HepG2 (cell line): ENCODE measurements at regions not wholly inside any gene's neighbourhood (a gene's known extent, or its start where the extent isn't known, plus 50 kb on each side); places are given as distances from the start of the nearest gene placed in this dataset.

Experiments used
- ATAC-seq: fragments of 200-7000 bp; cut with Tn5 transposase; 3 replicates; pipeline ENCODE4 v1.9.1; 2020; ENCODE audit warnings: mild to moderate bottlenecking, moderate library complexity
- BruUV-seq: library from RNA; stranded (reverse); fragments of 400-500 nt; replicated peaks from 2 replicates; lab custom pipeline; 2021; lab: Mats Ljungman, UMichigan
- CTCF ChIA-PET: fragments of 300-600 bp; formaldehyde crosslinking; extraction: SDS; loops from one replicate; lab custom pipeline; 2021; ENCODE audit warnings: low total read pairs, inconsistent platforms, low intra/inter-chr PET ratio; lab: Yijun Ruan, JAX
- POLR2A ChIA-PET: fragments of 350-600 bp; sonication (Branson Sonifier 250); formaldehyde crosslinking; loops from one replicate; lab custom pipeline; 2020; ENCODE audit warnings: antibody characterized with exemption, inconsistent platforms; lab: Yijun Ruan, JAX
- DNase-seq: peaks from one replicate; pipeline ENCODE4 v3.0.0-alpha.2; 2015; ENCODE audit warnings: low spot score
- FAIRE-seq: peaks from 3 replicates; lab custom pipeline; 2011; peaks lifted over from hg19 to GRCh38; lab: Jason Lieb, UNC
- H2AFZ ChIP-seq: one replicate; pipeline ENCODE4 v1.6.1; 2011; ENCODE audit warnings: low read length, inconsistent platforms
- H3K27ac ChIP-seq: fragments of 300-600 bp; 3 replicates; pipeline ENCODE4 v1.8.0; 2011; ENCODE audit warnings: mixed run types, mild to moderate bottlenecking, mixed read lengths, low read length, inconsistent platforms; ENCODE audit not compliant: insufficient read depth; ENCODE audit errors: extremely low read length
- H3K27me3 ChIP-seq, 2 experiments: fragments of 200-600 bp in 1 of 2; 2 replicates in 1 of 2; 3 replicates in 1 of 2; pipeline versions ENCODE4 v1.6.0 to v1.8.0; 2011; ENCODE audit warnings: low read length in 2 of 2, mild to moderate bottlenecking in 2 of 2, moderate library complexity in 2 of 2, inconsistent platforms in 1 of 2; ENCODE audit not compliant: insufficient read depth in 2 of 2, control insufficient read depth in 1 of 2
- H3K36me3 ChIP-seq, 2 experiments: fragments of 200-600 bp in 1 of 2; replicated peaks in 1 of 2; 2 replicates in 1 of 2; 3 replicates in 1 of 2; pipeline versions ENCODE4 v1.5.1 to v1.8.0; 2011; ENCODE audit warnings: low read length in 2 of 2, inconsistent platforms in 1 of 2; ENCODE audit not compliant: insufficient read depth in 2 of 2, control insufficient read depth in 1 of 2
- H3K4me1 ChIP-seq: 2 replicates; pipeline ENCODE4 v1.5.1; 2012; ENCODE audit warnings: low read length, inconsistent platforms; ENCODE audit not compliant: insufficient read depth
- H3K4me2 ChIP-seq: 2 replicates; pipeline ENCODE4 v1.6.0; 2011; ENCODE audit warnings: low read depth, low read length, inconsistent platforms
- H3K4me3 ChIP-seq, 3 experiments: fragments of 200-600 bp in 1 of 3; sonication (generic), shearing (Covaris generic) in 1 of 3; replicated peaks in 1 of 3; 2 replicates each; pipeline ENCODE4 v1.5.1; 2011 to 2016; ENCODE audit warnings: low read length in 3 of 3, inconsistent platforms in 2 of 3, low read depth in 2 of 3, mild to moderate bottlenecking in 2 of 3, control low read depth in 1 of 3, mixed read lengths in 1 of 3; ENCODE audit not compliant: insufficient read depth in 1 of 3
- H3K79me2 ChIP-seq: one replicate; pipeline ENCODE4 v1.6.1; 2011; ENCODE audit warnings: low read length, inconsistent platforms; ENCODE audit not compliant: insufficient read depth
- H3K9ac ChIP-seq: 2 replicates; pipeline ENCODE4 v1.6.0; 2011; ENCODE audit warnings: mild to moderate bottlenecking, low read depth, low read length, inconsistent platforms; ENCODE audit not compliant: insufficient read depth
- H3K9me3 ChIP-seq: 2 replicates; pipeline ENCODE4 v1.5.1; 2012; ENCODE audit warnings: mild to moderate bottlenecking, low read length
- H4K20me1 ChIP-seq: 2 replicates; pipeline ENCODE4 v1.6.0; 2011; ENCODE audit warnings: inconsistent platforms, mild to moderate bottlenecking, low read length, moderate library complexity; ENCODE audit not compliant: insufficient read depth
- NR2F1 ChIP-seq, 2 experiments: fragments of 450-650 bp in 1 of 2; formaldehyde crosslinking in 1 of 2; IDR thresholded peaks; 2 replicates each; pipeline versions ENCODE4 v1.5.0 to v1.6.1; 2016 to 2020; ENCODE audit warnings: mild to moderate bottlenecking in 1 of 2, missing compliant biosample characterization in 1 of 2, missing genetic modification reagents in 1 of 2, moderate library complexity in 1 of 2
- ZNF296 ChIP-seq: sonication (generic); formaldehyde crosslinking; conservative IDR thresholded peaks from 2 replicates; pipeline ENCODE4 v1.5.0; 2020; ENCODE audit warnings: mild to moderate bottlenecking, missing genetic modification reagents
- ZNF530 ChIP-seq: sonication (generic); formaldehyde crosslinking; IDR thresholded peaks from 2 replicates; pipeline ENCODE4 v1.5.0; 2020; ENCODE audit warnings: low read depth, mild to moderate bottlenecking, missing genetic modification reagents
- ZNF678 ChIP-seq: sonication (generic); formaldehyde crosslinking; IDR thresholded peaks from 2 replicates; pipeline ENCODE4 v1.4.0; 2020; ENCODE audit warnings: mild to moderate bottlenecking, missing genetic modification reagents
- ZSCAN25 ChIP-seq: sonication (generic); formaldehyde crosslinking; IDR thresholded peaks from 2 replicates; pipeline ENCODE4 v1.8.0; 2022; ENCODE audit warnings: mild to moderate bottlenecking, missing genetic modification reagents
- WGBS: methylation state at CpG from one replicate; pipeline ENCODE4 v1.1.6; 2017; ENCODE audit warnings: low lambda C conversion rate; 5-methylcytosine and 5-hydroxymethylcytosine counted together
- in situ Hi-C: cut with HindIII; loops from 2 replicates; pipeline ENCODE4 v1.10.0; 2017; ENCODE audit warnings: low pct_unique_long_range_greater_than_20kb; ENCODE audit not compliant: extremely low pct_ligation_motif_present
- intact Hi-C: fragments of 100-400 bp; cut with micrococcal nuclease; formaldehyde crosslinking; loops from one replicate; pipeline ENCODE4 v1.10.0; 2022; ENCODE audit not compliant: unreplicated experiment
- TF ChIP-seq, protein P1 (sequence below): IDR thresholded peaks from 2 replicates; pipeline ENCODE4 v1.4.0; 2020; ENCODE audit warnings: mild to moderate bottlenecking, missing genetic modification reagents

DNA sequence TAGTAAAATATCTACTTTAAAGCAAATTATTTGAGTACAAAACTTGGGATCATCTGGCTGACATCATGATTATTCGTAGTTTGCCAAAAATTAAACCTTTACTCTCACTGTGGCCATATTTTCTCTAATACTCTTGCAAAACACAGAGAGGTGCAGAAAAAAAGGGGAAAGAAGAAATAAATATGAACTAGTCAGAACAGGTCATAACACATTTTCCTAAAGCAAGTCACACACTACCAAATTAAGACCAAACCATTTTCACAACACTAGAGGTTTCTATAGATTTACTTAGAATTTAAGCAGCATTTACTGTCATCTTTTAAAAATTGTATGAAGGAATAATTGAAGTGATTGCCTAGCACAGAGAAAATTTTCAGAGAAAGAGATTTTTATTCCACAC, 726.1 kb downstream of the SORCS1 start:
- FAIRE-seq = no peak
- H3K4me1 ChIP-seq = no peaks in the 10 kb centered on the region
- intact Hi-C loops (no loop called here), in situ Hi-C loops (no loop called here)
- 0% methylated on average over 1 of the region's 1 CpG for WGBS
- ChIA-PET POLR2A (no interaction called here), CTCF (no interaction called here)
- H3K27me3 ChIP-seq = no peaks in the 10 kb centered on the region
- H3K4me3 ChIP-seq = no peak overlapping the region
- no peak overlapping the region for H3K9ac ChIP-seq
- no peak for ATAC-seq
- H4K20me1 ChIP-seq = no peaks in the 10 kb centered on the region
- DNase-seq = no peak
- no TSS peak for BruUV-seq
- TF ChIP-seq, protein P1, sequence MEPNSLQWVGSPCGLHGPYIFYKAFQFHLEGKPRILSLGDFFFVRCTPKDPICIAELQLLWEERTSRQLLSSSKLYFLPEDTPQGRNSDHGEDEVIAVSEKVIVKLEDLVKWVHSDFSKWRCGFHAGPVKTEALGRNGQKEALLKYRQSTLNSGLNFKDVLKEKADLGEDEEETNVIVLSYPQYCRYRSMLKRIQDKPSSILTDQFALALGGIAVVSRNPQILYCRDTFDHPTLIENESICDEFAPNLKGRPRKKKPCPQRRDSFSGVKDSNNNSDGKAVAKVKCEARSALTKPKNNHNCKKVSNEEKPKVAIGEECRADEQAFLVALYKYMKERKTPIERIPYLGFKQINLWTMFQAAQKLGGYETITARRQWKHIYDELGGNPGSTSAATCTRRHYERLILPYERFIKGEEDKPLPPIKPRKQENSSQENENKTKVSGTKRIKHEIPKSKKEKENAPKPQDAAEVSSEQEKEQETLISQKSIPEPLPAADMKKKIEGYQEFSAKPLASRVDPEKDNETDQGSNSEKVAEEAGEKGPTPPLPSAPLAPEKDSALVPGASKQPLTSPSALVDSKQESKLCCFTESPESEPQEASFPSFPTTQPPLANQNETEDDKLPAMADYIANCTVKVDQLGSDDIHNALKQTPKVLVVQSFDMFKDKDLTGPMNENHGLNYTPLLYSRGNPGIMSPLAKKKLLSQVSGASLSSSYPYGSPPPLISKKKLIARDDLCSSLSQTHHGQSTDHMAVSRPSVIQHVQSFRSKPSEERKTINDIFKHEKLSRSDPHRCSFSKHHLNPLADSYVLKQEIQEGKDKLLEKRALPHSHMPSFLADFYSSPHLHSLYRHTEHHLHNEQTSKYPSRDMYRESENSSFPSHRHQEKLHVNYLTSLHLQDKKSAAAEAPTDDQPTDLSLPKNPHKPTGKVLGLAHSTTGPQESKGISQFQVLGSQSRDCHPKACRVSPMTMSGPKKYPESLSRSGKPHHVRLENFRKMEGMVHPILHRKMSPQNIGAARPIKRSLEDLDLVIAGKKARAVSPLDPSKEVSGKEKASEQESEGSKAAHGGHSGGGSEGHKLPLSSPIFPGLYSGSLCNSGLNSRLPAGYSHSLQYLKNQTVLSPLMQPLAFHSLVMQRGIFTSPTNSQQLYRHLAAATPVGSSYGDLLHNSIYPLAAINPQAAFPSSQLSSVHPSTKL (CRISPR knock-in tag) = no peak
- no peak for TF ChIP-seq ZSCAN25
- TF ChIP-seq NR2F1 (CRISPR knock-in tag; IDR thresholded peaks at IDR 0.05) = no peak
- TF ChIP-seq ZNF296 (CRISPR knock-in tag) = no peak
- no peak for TF ChIP-seq ZNF530 (CRISPR knock-in tag)
- no peak for TF ChIP-seq ZNF678 (CRISPR knock-in tag)
- H3K79me2 ChIP-seq = no peaks in the 10 kb centered on the region
- H3K27ac ChIP-seq = no peak overlapping the region
- no peaks in the 10 kb centered on the region for H3K36me3 ChIP-seq
- no peak overlapping the region for H3K4me2 ChIP-seq
- H2AFZ ChIP-seq = no peak overlapping the region
- peaks cover 84% of the 10 kb centered on the region for H3K9me3 ChIP-seq
